22Rv1 (cell line): ENCODE measurements at regions not wholly inside any gene's neighbourhood (a gene's known extent, or its start where the extent isn't known, plus 50 kb on each side); places are given as distances from the start of the nearest gene placed in this dataset.
"Not testable (repeated sequence)": the region's sequence is repeated elsewhere in the genome, so short reads cannot be mapped to it uniquely, and the experiment has no call there.

Source experiments
- H3K27ac ChIP-seq: fragments of 450-650 bp; 2 replicates; pipeline ENCODE4 v1.5.1; 2017
- ZFX ChIP-seq: fragments of 450-650 bp; IDR thresholded peaks from 2 replicates; pipeline ENCODE4 v1.6.1; 2017; ENCODE audit warnings: antibody characterized with exemption, borderline replicate concordance
- TF ChIP-seq, protein P1 (sequence below): fragments of 450-650 bp; IDR thresholded peaks from 2 replicates; pipeline ENCODE4 v1.5.1; 2017; ENCODE audit warnings: mild to moderate bottlenecking

DNA sequence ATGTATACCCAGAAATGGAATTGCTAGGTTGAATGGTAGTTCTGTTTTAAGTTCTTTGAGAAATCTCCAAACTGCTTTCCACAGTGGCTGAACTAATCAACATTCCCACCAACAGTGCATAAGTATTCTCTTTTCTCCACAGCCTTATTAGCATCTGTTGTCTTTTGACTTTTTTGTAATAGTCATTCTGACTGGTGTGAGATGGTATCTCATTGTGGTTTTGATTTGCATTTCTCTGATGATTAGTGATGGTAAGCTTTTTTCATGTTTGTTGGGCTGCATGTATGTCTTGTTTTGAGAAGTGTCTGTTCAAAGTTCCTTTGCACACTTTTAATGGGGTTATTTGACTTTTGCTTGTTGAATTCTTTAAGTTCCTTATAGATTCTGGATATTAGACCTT is 52.4 kb upstream of the EHHADH start:
- not testable (repeated sequence) for H3K27ac ChIP-seq

DNA sequence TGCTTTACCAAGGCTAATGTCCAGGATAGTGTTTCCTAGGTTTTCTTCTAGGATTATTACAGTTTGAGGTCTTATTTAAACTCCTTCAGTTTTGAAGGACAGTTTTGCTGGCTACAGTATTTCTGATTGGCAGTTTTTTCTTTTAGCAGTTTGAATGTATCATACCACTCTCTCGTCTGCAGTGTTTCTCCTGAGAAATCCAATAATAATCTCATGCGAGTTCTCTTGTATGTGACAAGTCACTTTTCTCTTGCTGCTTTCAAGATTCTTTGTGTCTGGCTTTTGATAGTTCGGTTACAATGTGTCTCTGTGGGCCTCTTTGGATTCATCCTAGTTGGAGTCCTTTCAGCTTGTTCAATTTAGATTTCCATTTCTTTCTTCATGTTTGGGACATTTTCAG is 53.0 kb upstream of the EHHADH start:
- no peak overlapping the region for H3K27ac ChIP-seq
- no peak for TF ChIP-seq ZFX
- TF ChIP-seq, protein P1, sequence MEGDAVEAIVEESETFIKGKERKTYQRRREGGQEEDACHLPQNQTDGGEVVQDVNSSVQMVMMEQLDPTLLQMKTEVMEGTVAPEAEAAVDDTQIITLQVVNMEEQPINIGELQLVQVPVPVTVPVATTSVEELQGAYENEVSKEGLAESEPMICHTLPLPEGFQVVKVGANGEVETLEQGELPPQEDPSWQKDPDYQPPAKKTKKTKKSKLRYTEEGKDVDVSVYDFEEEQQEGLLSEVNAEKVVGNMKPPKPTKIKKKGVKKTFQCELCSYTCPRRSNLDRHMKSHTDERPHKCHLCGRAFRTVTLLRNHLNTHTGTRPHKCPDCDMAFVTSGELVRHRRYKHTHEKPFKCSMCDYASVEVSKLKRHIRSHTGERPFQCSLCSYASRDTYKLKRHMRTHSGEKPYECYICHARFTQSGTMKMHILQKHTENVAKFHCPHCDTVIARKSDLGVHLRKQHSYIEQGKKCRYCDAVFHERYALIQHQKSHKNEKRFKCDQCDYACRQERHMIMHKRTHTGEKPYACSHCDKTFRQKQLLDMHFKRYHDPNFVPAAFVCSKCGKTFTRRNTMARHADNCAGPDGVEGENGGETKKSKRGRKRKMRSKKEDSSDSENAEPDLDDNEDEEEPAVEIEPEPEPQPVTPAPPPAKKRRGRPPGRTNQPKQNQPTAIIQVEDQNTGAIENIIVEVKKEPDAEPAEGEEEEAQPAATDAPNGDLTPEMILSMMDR, result no peak

DNA sequence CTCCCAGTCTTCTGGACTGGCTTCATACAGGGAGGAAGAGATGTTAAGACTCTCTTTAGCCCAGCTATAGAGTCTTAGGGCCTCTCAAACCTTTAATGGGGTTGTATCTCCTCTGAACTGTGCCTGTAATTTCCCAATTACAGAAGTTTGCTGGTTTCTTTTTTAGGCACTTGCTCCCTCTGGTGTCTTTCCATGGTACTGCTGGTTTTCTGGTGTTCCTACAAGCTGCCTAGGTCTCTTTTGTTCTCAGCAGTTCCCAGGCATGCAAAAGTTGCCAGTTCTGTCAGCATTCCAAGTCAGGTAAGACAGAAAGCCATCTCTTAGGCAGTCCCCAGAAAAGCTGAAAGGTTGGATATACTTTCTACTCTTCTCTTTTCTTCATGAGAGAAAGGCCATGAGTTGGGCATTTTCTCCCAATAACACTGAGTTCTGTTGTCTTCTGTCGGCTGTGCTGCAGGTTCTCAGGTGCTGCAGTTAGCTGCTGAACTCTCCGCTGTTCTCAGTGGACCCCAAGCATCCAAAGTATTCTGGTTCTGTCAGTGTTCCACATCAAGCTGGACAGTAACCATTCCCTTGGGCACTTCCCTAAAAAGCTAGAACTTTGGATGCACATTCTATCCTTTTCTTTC is 54.4 kb upstream of the EHHADH start:
- no peak overlapping the region for H3K27ac ChIP-seq
- TF ChIP-seq, protein P1, result peak; percentile 84
- no peak for TF ChIP-seq ZFX

DNA sequence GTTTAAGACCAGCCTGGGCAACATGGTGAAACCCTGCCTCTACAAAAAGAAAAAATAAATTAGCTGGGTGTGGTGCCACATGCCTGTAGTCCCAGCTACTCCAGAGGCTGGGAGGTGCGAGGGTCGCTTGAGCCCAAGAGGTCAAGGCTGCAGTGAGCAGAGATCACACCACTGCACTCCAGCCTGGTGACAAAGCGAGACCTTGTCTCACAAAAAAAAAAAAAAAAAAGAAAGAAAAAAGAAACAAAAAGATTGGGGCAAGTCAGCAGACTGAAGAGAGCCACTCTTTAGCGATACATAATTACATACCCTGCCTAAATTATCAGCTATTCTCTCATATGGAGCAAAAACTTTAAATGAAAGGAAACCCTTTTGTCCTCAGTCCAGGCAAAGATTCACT is 53.6 kb upstream of the MAP3K13 start:
- H3K27ac ChIP-seq, result no peak overlapping the region
- TF ChIP-seq, protein P1, result no peak
- TF ChIP-seq ZFX, result no peak

DNA sequence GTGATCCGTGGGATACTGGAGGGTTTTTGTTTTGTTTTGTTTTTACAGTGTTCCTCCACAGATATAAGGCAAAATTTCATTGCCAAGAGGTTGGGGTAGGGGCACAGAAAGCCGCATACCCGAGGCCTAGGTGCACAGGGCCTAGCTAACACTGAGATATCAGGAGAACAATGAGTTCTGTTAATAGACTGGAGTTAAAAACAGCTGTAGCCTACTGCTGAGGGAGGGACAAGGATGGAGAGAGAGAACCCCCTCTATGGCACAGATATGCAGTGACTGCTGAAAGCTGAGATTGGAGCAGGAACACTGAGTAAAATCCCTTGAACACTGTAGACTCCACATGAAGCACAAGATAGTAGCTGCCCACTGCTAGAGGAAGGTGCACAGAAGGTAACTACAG is 53.1 kb upstream of the MAP3K13 start:
- H3K27ac ChIP-seq, result no peak overlapping the region
- TF ChIP-seq, protein P1, result no peak
- no peak for TF ChIP-seq ZFX

DNA sequence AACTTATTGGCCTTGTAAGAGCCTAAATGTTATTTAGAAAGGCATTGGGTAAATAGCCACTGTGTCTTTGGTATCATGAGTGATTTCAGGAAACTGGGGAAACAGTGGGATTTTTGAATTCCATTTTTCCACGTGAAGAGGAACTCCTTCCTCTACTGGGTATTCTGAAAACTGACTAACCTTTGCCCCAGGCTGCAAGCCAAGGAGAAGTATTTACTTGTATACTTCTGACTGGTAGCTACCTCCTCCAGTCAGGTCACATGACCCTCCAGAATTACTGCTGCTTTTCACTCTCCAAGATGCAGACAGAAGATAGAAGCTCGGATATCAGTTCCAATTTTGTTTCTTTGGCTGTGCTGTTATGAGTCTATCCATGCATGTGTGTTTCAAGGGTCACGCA is 50.9 kb upstream of the MAP3K13 start:
- no peak for TF ChIP-seq ZFX
- TF ChIP-seq, protein P1, result no peak
- no peak overlapping the region for H3K27ac ChIP-seq
